ENCODE measurements at regions not wholly inside any gene's neighbourhood (a gene's known extent, or its start where the extent isn't known, plus 50 kb on each side); places are given as distances from the start of the nearest gene placed in this dataset.
"Not testable (repeated sequence)": the region's sequence is repeated elsewhere in the genome, so short reads cannot be mapped to it uniquely, and the experiment has no call there.

DNA sequence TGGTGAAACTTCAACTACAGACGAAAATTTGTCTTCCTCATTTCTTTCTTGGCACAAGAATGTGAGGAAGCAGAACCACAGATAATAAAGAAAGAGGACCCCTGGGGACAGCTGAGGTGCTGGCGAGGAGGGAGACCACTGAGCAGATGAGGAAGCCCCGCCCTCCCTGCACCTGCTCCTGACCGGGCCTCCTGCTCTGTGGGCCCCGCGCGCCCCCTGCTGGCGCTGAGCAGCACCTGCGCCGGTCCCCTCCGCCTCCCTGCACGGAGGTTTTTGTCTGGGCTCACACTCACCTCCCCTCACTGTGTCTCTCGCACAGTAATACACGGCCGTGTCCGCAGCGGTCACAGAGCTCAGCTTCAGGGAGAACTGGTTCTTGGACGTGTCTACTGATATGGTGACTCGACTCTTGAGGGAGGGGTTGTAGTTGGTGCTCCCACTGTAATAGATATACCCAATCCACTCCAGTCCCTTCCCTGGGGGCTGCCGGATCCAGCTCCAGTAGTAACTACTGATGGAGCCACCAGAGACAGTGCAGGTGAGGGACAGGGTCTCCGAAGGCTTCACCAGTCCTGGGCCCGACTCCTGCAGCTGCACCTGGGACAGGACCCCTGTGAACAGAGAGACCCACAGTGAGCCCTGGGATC, 1100.7 kb downstream of the TMEM121 start:
- TF ChIP-seq SUZ12 (IDR thresholded peaks at IDR 0.05; ENCODE audit: extremely low read depth, insufficient read depth, insufficient read length); YY1 (IDR thresholded peaks at IDR 0.05; ENCODE audit: insufficient read depth, insufficient read length); ZNF274 (IDR thresholded peaks at IDR 0.05; ENCODE audit: low read depth, low read length): not testable (repeated sequence)

All from NT2/D1 (cell line).